ENCODE measurements at regions not wholly inside any gene's neighbourhood (a gene's known extent, or its start where the extent isn't known, plus 50 kb on each side); places are given as distances from the start of the nearest gene placed in this dataset.

DNA sequence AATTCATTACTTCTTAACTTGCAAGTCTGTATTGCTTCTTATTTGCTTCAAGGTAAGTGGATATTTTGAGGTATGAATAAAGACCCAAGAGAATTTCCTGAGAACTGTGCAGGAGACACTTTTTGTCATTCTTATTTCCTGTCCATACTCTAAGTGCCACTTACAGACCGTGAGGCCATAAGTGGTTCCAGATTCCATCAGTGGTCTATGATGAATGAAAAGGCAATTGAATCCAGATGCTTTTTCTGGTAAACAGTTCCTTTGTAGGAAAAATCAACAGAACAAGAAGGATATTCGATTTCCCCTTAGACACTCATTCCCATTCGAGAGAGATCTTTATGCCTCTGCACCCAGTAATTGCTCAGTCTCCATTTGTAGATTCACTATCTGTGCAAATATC is 58.3 kb upstream of the PDE10A start:
- TF ChIP-seq, protein P1, sequence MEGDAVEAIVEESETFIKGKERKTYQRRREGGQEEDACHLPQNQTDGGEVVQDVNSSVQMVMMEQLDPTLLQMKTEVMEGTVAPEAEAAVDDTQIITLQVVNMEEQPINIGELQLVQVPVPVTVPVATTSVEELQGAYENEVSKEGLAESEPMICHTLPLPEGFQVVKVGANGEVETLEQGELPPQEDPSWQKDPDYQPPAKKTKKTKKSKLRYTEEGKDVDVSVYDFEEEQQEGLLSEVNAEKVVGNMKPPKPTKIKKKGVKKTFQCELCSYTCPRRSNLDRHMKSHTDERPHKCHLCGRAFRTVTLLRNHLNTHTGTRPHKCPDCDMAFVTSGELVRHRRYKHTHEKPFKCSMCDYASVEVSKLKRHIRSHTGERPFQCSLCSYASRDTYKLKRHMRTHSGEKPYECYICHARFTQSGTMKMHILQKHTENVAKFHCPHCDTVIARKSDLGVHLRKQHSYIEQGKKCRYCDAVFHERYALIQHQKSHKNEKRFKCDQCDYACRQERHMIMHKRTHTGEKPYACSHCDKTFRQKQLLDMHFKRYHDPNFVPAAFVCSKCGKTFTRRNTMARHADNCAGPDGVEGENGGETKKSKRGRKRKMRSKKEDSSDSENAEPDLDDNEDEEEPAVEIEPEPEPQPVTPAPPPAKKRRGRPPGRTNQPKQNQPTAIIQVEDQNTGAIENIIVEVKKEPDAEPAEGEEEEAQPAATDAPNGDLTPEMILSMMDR (IDR thresholded peaks at IDR 0.05; ENCODE audit: poor library complexity, severe bottlenecking): no peak
- TF ChIP-seq POLR2AphosphoS5 (IDR thresholded peaks at IDR 0.05) (no peak), TAF1 (IDR thresholded peaks at IDR 0.05; ENCODE audit: low read depth) (no peak), EZH2 (IDR thresholded peaks at IDR 0.05; ENCODE audit: borderline replicate concordance, insufficient read depth, low read length, poor library complexity, severe bottlenecking) (no peak)

All from neural cell (in vitro differentiated cells).